SH-SY5Y (cell line): ENCODE measurements at regions not wholly inside any gene's neighbourhood (a gene's known extent, or its start where the extent isn't known, plus 50 kb on each side); places are given as distances from the start of the nearest gene placed in this dataset.

ENCODE experiments used
- GATA2 ChIP-seq: IDR thresholded peaks from 2 replicates; pipeline ENCODE4 v1.6.1; 2011; ENCODE audit warnings: mild to moderate bottlenecking, low read depth, low read length
- GATA3 ChIP-seq: IDR thresholded peaks from 2 replicates; pipeline ENCODE4 v1.6.1; 2011; ENCODE audit warnings: low read depth, mild to moderate bottlenecking, low read length, moderate library complexity

- TF ChIP-seq GATA2 (peak; percentile 94), GATA3 (peak; percentile 94)
These were observed 240.8 kb upstream of the FGGY start for GRCh38 chr1:59055908-59056719.
